Progenitor cell of endocrine pancreas (in vitro differentiated cells): ENCODE measurements at regions not wholly inside any gene's neighbourhood (a gene's known extent, or its start where the extent isn't known, plus 50 kb on each side); places are given as distances from the start of the nearest gene placed in this dataset.

Source experiments
- DNase-seq: peaks from one replicate; pipeline ENCODE4 v3.0.0; 2021; ENCODE audit warnings: low spot score; ENCODE audit not compliant: unreplicated experiment
- H3K27ac Mint-ChIP-seq: 2 replicates; pipeline ENCODE4 v1.8.0; 2021; ENCODE audit warnings: mild to moderate bottlenecking, moderate library complexity, mixed read lengths
- H3K27me3 Mint-ChIP-seq: 2 replicates; pipeline ENCODE4 v1.8.0; 2021; ENCODE audit warnings: mixed read lengths
- H3K36me3 Mint-ChIP-seq: 2 replicates; pipeline ENCODE4 v1.8.0; 2022; ENCODE audit warnings: mixed read lengths; ENCODE audit not compliant: insufficient read depth
- H3K4me1 Mint-ChIP-seq: 2 replicates; pipeline ENCODE4 v1.8.0; 2021; ENCODE audit warnings: low read depth, mixed read lengths
- H3K4me3 Mint-ChIP-seq: 2 replicates; pipeline ENCODE4 v1.8.0; 2021; ENCODE audit warnings: low read depth, mild to moderate bottlenecking, moderate library complexity, mixed read lengths
- H3K9me3 Mint-ChIP-seq: 2 replicates; pipeline ENCODE4 v1.8.0; 2021; ENCODE audit warnings: low read depth, mixed read lengths
- CTCF ChIP-seq: fragments of 200-600 bp; sonication (generic); IDR thresholded peaks from one replicate; pipeline ENCODE4 v1.5.0; 2021; ENCODE audit warnings: antibody characterized with exemption, mild to moderate bottlenecking; ENCODE audit not compliant: unreplicated experiment

DNA sequence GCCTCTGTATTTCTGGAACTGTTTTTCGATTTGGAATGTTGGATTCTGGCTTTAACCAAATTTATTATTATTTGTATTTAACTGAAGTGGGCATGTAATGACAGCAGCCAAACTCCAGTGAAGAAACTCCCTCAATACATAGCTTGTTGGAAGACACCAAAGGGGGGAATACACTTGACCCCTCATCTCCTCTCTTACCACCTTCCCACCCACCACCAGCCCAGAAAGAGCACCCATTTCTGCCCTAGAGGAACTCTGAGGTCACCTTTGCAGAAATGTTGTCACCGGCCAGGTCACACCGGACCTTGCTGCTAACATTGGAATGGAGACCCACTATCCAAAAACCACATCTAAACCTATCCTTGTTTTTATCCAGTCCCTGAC lies 58.6 kb upstream of the CA12 start:
- Mint-ChIP-seq H3K9me3 (no peaks in the 10 kb centered on the region), H3K4me1 (peaks cover 4% of the 10 kb centered on the region), H3K4me3 (no peak overlapping the region), H3K27me3 (peaks cover 27% of the 10 kb centered on the region), H3K27ac (no peak overlapping the region), H3K36me3 (no peaks in the 10 kb centered on the region)
- DNase-seq = no peak
- no peak for TF ChIP-seq CTCF

- Mint-ChIP-seq H3K27ac (no peak overlapping the region), H3K9me3 (no peaks in the 10 kb centered on the region), H3K36me3 (no peaks in the 10 kb centered on the region), H3K27me3 (peaks cover 27% of the 10 kb centered on the region), H3K4me3 (no peak overlapping the region), H3K4me1 (peaks cover 4% of the 10 kb centered on the region)
- DNase-seq = no peak
- TF ChIP-seq CTCF = no peak
Measured at GRCh38 chr15:63440756-63441155, 59.1 kb upstream of the CA12 start.

- Mint-ChIP-seq H3K27me3 (peaks cover 27% of the 10 kb centered on the region), H3K27ac (peak overlapping the region; percentile 77)
Measured at GRCh38 chr15:63441266-63441665, 59.6 kb upstream of the CA12 start.

DNA sequence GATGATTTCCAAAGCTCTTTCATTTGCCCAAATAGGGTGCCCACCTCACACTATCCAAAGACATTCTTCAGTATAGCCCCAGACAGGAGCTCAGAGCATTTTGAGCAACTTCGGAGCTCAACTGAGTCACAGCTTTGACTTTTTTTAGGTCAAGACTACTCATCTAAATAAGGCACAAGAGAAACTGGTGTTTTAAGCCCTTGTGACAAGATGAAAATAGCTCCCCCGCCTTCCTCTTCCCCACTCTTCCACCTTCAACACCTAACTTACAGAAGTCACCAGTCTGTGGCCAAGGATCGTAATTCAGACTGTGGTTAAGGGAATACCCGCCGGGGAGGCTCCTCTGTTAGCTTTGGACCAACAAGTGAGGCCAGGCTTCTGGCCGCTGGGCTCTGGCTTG lies 60.4 kb upstream of the CA12 start:
- H3K4me3 Mint-ChIP-seq = no peak overlapping the region
- H3K27me3 Mint-ChIP-seq = peaks cover 27% of the 10 kb centered on the region
- H3K9me3 Mint-ChIP-seq = no peaks in the 10 kb centered on the region
- no peaks in the 10 kb centered on the region for H3K4me1 Mint-ChIP-seq
- H3K36me3 Mint-ChIP-seq = no peaks in the 10 kb centered on the region
- no peak overlapping the region for H3K27ac Mint-ChIP-seq
- DNase-seq = no peak
- no peak for TF ChIP-seq CTCF

More at GRCh38 chr15:63441266-63441665, 59.6 kb upstream of the CA12 start:
- no peaks in the 10 kb centered on the region for H3K36me3 Mint-ChIP-seq
- peaks cover 4% of the 10 kb centered on the region for H3K4me1 Mint-ChIP-seq
- no peak overlapping the region for H3K4me3 Mint-ChIP-seq
- TF ChIP-seq CTCF = no peak
- no peak for DNase-seq
- no peaks in the 10 kb centered on the region for H3K9me3 Mint-ChIP-seq

- H3K27me3 Mint-ChIP-seq = peaks cover 22% of the 10 kb centered on the region
- H3K4me1 Mint-ChIP-seq = peaks cover 9% of the 10 kb centered on the region
- no peak for DNase-seq
- H3K36me3 Mint-ChIP-seq = no peaks in the 10 kb centered on the region
- no peak overlapping the region for H3K4me3 Mint-ChIP-seq
- TF ChIP-seq CTCF = no peak
- H3K27ac Mint-ChIP-seq = no peak overlapping the region
- no peaks in the 10 kb centered on the region for H3K9me3 Mint-ChIP-seq
Measured at GRCh38 chr15:63444611-63445010, 59.8 kb upstream of the USP3 start.

- no peak for DNase-seq
- no peak for TF ChIP-seq CTCF
- H3K9me3 Mint-ChIP-seq = no peaks in the 10 kb centered on the region
- no peak overlapping the region for H3K27ac Mint-ChIP-seq
- H3K4me1 Mint-ChIP-seq = peaks cover 18% of the 10 kb centered on the region
- no peak overlapping the region for H3K4me3 Mint-ChIP-seq
- peaks cover 6% of the 10 kb centered on the region for H3K27me3 Mint-ChIP-seq
- no peaks in the 10 kb centered on the region for H3K36me3 Mint-ChIP-seq
Measured at GRCh38 chr15:63446255-63446654, 58.1 kb upstream of the USP3 start.
